Suprapubic skin (tissue), 3 donors: ENCODE measurements at regions not wholly inside any gene's neighbourhood (a gene's known extent, or its start where the extent isn't known, plus 50 kb on each side); places are given as distances from the start of the nearest gene placed in this dataset.

Experiments
- POLR2A ChIP-seq, 2 donors: fragments of 450-650 bp; IDR thresholded peaks; one replicate each; pipeline ENCODE4 v1.6.1; 2017; ENCODE audit warnings: antibody characterized with exemption in 2 of 2, mild to moderate bottlenecking in 2 of 2, moderate library complexity in 2 of 2
- TF ChIP-seq, protein P1 (sequence below), 2 donors: fragments of 200-600 bp in 1 of 2; fragments of 450-650 bp in 1 of 2; sonication (generic) in 1 of 2; IDR thresholded peaks; one replicate each; pipeline ENCODE4 v1.5.1; 2016 to 2019; ENCODE audit warnings: antibody characterized with exemption in 2 of 2, mild to moderate bottlenecking in 1 of 2, moderate library complexity in 1 of 2

DNA sequence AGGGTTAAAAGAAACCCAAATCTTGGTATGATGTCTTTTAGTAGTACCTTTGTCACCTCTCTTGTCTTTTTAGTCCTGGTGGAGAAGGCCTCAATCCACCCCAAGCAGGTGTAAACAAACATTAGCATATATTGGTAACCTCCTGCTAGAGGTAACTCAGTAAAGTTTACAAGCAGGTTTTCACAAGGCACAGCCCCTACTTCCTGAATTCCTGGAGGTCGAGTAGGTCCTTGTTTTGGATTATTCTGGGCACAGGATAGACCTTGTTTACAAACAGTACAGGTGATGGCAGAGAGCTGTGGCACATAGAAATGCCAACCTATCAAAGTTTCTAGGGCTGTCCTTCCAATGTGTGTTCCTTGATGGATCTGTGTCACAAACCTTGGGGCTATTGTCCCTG is 99.1 kb downstream of the ALG10 start:
- TF ChIP-seq, protein P1, sequence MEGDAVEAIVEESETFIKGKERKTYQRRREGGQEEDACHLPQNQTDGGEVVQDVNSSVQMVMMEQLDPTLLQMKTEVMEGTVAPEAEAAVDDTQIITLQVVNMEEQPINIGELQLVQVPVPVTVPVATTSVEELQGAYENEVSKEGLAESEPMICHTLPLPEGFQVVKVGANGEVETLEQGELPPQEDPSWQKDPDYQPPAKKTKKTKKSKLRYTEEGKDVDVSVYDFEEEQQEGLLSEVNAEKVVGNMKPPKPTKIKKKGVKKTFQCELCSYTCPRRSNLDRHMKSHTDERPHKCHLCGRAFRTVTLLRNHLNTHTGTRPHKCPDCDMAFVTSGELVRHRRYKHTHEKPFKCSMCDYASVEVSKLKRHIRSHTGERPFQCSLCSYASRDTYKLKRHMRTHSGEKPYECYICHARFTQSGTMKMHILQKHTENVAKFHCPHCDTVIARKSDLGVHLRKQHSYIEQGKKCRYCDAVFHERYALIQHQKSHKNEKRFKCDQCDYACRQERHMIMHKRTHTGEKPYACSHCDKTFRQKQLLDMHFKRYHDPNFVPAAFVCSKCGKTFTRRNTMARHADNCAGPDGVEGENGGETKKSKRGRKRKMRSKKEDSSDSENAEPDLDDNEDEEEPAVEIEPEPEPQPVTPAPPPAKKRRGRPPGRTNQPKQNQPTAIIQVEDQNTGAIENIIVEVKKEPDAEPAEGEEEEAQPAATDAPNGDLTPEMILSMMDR (IDR thresholded peaks at IDR 0.05), result no peak
- no peak for TF ChIP-seq POLR2A (IDR thresholded peaks at IDR 0.05)
